ENCODE measurements at regions not wholly inside any gene's neighbourhood (a gene's known extent, or its start where the extent isn't known, plus 50 kb on each side); places are given as distances from the start of the nearest gene placed in this dataset.

DNA sequence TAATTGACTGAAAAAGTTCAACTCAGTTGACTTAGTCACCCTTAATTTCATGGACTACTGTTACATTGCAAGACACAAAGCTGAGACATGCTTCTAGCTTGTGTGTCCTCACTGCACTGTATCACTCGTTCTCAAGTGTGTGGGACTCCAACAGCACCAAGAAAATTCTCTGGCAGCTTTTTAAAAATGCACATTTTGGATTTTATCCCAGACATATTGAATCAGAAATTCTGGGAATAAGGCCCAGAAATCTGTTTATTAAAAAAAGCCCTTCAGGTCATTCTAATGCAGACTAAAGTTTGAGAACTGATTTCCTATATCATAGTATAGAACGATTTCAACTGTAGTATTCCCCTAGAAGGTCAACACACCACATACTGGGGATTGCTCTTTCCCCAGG lies 1485.3 kb downstream of the PCDH9 start:
- Histone ChIP-seq H3K4me3 (ENCODE audit: low read depth, low read length) (no peak overlapping the region), H3K9me3 (ENCODE audit: severe bottlenecking) (no peaks in the 10 kb centered on the region), H3K27me3 (ENCODE audit: insufficient read depth, low read depth, severe bottlenecking) (no peaks in the 10 kb centered on the region), H3K27ac (no peak overlapping the region), H3K36me3 (no peaks in the 10 kb centered on the region)
- no peak for DNase-seq
- TF ChIP-seq CTCF (IDR thresholded peaks at IDR 0.05; ENCODE audit: low read depth, low read length), result no peak

GRCh38 chr13:65733110-65733509 lies 1497.0 kb downstream of the PCDH9 start:
- H3K27ac ChIP-seq, result no peak overlapping the region
- no peaks in the 10 kb centered on the region for H3K9me3 ChIP-seq (ENCODE audit: severe bottlenecking)
- no peaks in the 10 kb centered on the region for H3K27me3 ChIP-seq (ENCODE audit: insufficient read depth, low read depth, severe bottlenecking)
- no peak for TF ChIP-seq CTCF (IDR thresholded peaks at IDR 0.05; ENCODE audit: low read depth, low read length)
- no peaks in the 10 kb centered on the region for H3K36me3 ChIP-seq
- H3K4me3 ChIP-seq (ENCODE audit: low read depth, low read length), result no peak overlapping the region
- DNase-seq, result no peak

GRCh38 chr13:65727070-65727469 lies 1503.1 kb downstream of the PCDH9 start:
- no peaks in the 10 kb centered on the region for H3K36me3 ChIP-seq
- H3K27me3 ChIP-seq (ENCODE audit: insufficient read depth, low read depth, severe bottlenecking), result no peaks in the 10 kb centered on the region
- H3K9me3 ChIP-seq (ENCODE audit: severe bottlenecking), result no peaks in the 10 kb centered on the region
- DNase-seq, result no peak
- no peak overlapping the region for H3K4me3 ChIP-seq (ENCODE audit: low read depth, low read length)
- H3K27ac ChIP-seq, result no peak overlapping the region
- no peak for TF ChIP-seq CTCF (IDR thresholded peaks at IDR 0.05; ENCODE audit: low read depth, low read length)

GRCh38 chr13:65725006-65725405 lies 1505.1 kb downstream of the PCDH9 start:
- no peaks in the 10 kb centered on the region for H3K36me3 ChIP-seq
- H3K27me3 ChIP-seq (ENCODE audit: insufficient read depth, low read depth, severe bottlenecking), result no peaks in the 10 kb centered on the region
- no peak for DNase-seq
- H3K4me3 ChIP-seq (ENCODE audit: low read depth, low read length), result no peak overlapping the region
- TF ChIP-seq CTCF (IDR thresholded peaks at IDR 0.05; ENCODE audit: low read depth, low read length), result no peak
- no peaks in the 10 kb centered on the region for H3K9me3 ChIP-seq (ENCODE audit: severe bottlenecking)
- no peak overlapping the region for H3K27ac ChIP-seq

DNA sequence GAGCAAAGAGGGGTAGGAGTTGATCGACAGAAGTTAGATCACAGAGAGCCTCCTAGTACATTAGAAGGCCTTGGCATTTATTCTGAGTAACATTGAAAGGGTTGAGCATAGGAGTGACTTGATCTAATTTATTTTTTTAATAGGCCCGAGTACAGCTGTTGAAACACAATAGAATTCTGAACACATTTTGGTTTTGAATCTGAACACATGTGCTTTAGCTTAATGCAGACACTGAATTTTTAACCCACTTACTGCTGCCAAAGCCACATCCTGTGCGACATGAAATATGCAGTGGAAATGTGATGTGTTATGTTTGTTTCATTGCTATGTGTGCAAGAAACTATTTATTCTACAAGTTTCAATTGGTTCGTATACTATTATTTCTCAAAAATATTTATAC lies 1505.9 kb downstream of the PCDH9 start:
- H3K27me3 ChIP-seq (ENCODE audit: insufficient read depth, low read depth, severe bottlenecking), result no peaks in the 10 kb centered on the region
- H3K36me3 ChIP-seq, result no peaks in the 10 kb centered on the region
- no peak overlapping the region for H3K4me3 ChIP-seq (ENCODE audit: low read depth, low read length)
- no peak for DNase-seq
- H3K9me3 ChIP-seq (ENCODE audit: severe bottlenecking), result no peaks in the 10 kb centered on the region
- TF ChIP-seq CTCF (IDR thresholded peaks at IDR 0.05; ENCODE audit: low read depth, low read length), result no peak
- no peak overlapping the region for H3K27ac ChIP-seq

GRCh38 chr13:65722506-65722905 lies 1507.6 kb downstream of the PCDH9 start:
- Histone ChIP-seq H3K9me3 (ENCODE audit: severe bottlenecking) (no peaks in the 10 kb centered on the region), H3K27ac (no peak overlapping the region), H3K27me3 (ENCODE audit: insufficient read depth, low read depth, severe bottlenecking) (no peaks in the 10 kb centered on the region), H3K36me3 (no peaks in the 10 kb centered on the region), H3K4me3 (ENCODE audit: low read depth, low read length) (no peak overlapping the region)
- no peak for DNase-seq
- no peak for TF ChIP-seq CTCF (IDR thresholded peaks at IDR 0.05; ENCODE audit: low read depth, low read length)
